ENCODE measurements at regions not wholly inside any gene's neighbourhood (a gene's known extent, or its start where the extent isn't known, plus 50 kb on each side); places are given as distances from the start of the nearest gene placed in this dataset.
A peak's percentile ranks its signal among the peaks of the same experiment; 100 is the strongest.
"Not testable (repeated sequence)": the region's sequence is repeated elsewhere in the genome, so short reads cannot be mapped to it uniquely, and the experiment has no call there.

DNA sequence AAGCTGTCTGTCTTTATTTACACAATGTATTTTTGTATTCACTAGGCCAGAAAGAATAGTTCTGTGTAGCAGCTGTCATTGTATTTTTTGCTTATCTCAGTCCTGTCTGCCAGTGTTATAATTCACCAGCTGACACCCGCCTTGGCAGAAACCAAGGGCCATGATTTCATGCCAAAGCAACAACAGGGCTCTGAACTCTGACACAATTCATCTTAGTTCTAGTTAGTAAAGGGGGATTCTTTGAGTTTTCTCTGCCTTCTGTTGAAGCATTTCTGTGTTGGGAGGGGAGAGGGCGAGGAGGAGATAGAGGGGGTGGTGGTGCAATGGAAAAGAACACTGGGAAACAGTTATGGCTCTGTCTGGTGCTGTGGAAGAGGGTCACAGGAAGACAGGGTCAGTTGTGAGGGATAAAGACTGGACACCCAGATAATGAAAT is 684.6 kb upstream of the MARCKS start:
- peak; percentile 44 for DNase-seq

DNA sequence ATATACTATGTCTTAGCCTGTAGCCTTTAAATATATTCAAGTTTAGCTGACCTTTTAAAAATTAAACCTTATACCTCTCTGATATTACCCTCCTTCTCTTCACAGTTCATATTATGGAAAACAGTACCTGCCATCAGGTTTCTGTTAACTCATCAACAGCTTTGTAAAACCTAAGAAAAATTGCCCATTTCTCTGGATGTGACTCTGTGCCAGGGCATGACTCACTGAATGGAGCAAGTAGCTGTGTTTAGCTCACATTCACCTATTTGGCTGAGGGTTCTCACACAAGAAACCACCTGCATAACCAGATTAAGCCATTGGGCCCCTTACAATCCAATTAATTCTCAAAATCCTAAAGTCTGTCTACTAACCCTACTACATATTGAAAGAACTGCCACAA is 678.8 kb upstream of the MARCKS start:
- DNase-seq: no peak

- DNase-seq: no peak
These were observed 676.0 kb upstream of the MARCKS start for GRCh38 chr6:113181164-113181563.

DNA sequence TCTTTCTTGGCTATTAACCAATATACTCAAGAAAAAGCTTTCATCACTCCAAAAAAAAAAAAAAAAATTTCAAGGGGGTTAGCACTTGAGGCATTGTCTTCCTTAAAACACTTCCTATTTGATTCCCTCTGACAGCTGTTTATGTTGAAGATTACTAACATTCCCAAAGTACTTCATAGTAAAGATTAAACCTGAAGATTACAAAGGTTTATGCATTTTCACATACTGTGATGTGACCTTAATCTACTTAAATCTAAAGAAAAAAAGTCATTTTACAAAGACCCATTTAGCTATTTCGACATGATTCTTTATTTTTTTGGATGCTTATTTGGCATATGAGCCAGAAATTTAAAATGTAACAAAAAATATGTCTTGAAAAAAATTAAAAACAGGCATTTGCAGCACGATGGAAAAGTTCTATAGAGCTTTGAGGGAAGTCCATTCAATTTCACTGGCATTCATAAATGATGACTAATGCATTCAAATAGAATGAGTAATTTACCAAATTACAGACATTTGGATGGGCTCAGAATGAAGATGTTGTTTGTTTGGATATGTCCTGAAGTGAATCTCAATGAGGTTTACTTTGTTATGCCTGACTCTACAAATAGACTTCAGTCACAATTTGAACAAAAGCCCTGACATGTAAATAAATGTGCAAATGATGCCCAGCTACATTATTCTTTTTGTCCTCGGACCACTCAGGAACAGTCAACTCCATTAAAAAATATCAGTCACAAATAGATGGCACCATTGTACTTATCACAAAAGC is 674.6 kb upstream of the MARCKS start:
- peak; percentile 40 for DNase-seq

DNA sequence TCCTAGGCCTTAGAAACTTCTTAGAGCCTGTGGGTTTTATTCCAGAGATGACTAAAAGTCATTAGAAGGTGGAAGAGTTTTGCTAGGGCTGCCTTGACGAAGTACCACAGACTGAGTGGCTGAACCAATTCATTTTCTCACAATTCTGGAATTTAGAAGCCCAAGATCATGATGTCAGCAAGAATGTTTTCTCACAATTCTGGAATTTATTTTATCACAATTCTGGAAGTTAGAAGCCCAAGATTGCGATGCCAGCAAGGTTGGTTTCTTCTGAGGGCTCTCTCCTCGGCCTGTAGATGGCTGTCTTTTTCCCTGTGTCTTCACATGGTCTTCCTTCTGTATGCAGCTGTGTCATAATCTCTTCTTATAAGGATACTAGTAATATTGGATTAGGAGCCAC is 672.9 kb upstream of the MARCKS start:
- no peak for DNase-seq

GRCh38 chr6:113184736-113185135 is 672.4 kb upstream of the MARCKS start:
- no peak for DNase-seq

GRCh38 chr6:113185299-113185698 is 671.8 kb upstream of the MARCKS start:
- DNase-seq: no peak

DNA sequence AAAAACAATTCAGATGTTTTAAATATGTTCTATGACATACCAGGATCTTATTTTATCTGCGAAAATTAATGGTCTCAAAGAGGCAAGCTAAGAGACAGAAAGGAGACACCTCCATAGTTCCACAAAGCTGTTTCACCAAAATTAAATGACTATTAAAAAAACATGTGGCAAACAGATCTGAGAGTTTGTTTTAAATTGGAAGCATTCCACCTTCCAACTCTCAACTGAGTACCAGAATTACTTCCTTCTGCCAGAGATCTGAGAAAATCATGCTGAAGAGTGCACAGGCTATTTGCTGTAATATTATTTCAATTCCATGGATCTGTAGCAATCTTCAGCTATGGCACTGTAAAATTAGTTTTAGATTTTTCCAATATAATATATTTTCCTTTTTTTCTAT is 669.5 kb upstream of the MARCKS start:
- DNase-seq: no peak

DNA sequence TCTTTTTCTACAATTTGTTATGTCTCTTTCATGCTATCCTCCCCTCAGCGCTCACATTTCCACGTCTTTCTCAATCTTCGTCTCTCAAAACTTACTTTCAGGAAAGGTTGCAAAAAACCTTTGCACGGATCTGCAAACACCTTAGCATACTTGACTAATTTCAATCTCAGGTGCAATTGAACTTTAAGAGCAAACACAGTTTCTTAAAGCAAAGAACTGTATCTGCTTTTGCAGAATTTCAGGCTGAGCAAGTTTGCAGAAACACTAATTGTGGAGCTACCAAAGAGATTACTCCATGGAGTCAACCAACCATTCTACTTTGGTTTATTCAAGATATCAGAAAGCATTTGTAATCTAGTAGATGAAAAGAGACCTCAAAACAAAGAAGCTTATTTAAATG is 668.2 kb upstream of the MARCKS start:
- DNase-seq: no peak

DNA sequence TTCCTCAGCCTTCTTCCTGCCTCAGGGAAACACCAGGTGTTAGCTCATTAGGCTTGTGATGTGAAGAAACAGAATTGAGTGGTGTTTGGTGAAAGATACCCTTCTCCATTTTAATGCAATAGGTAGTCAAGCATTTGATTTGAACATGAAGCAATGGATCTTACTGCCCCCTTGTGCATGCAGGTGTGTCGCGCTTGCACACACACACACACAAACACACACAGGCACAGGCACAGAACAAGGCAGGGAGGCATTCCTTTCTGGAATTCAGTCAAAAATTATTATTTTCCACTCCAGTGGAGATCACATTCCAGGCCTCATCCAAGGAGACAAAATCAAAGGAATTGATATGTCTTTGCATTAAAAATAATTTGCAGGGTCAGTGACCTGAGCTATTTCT is 667.0 kb upstream of the MARCKS start:
- DNase-seq: peak; percentile 83

GRCh38 chr6:113194090-113194489 is 663.1 kb upstream of the MARCKS start:
- no peak for DNase-seq

- no peak for DNase-seq
These were observed 654.1 kb upstream of the MARCKS start for GRCh38 chr6:113202852-113203714.

DNA sequence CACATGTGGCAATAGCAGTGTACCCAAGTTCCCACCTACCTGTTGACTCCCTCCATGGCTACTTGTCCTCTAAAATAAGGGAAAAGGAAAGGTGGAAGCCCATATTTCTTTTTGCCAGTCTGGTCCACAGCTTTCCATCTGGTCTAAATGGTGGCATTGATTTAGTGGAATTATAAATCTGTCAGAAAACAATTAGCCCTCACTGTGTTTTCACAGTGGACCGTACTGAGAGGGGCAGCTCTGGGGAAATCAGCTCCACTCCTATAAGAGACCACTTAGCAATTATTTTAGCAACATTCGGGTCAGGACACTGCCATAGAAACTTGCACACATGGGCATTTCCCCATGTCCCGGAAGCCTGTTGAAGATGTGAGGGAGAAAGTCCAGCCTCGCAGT is 653.4 kb upstream of the MARCKS start:
- DNase-seq: no peak

- DNase-seq: no peak
These were observed 651.6 kb upstream of the MARCKS start for GRCh38 chr6:113205553-113205952.

- no peak for DNase-seq
These were observed 648.4 kb upstream of the MARCKS start for GRCh38 chr6:113208726-113209125.

DNA sequence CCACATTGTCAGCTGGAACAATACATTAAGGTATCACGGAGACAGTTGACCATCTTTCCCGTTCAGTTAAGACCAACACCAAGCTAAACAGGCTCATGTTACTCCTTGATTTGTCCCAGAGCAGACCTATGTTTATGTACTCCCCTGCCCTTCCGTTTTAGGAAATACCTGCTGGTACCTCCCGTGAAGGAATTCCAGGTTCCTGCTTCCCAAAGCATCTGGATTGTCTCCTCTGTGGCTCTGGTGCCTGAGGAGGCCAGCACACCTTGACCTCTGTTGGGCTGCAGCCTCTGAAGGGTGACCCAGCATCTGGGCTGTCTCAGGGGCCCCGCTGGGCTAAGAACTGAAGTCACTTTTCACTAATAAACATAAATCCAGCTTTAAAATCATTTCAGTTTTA is 647.8 kb upstream of the MARCKS start:
- no peak for DNase-seq

- no peak for DNase-seq
These were observed 646.0 kb upstream of the MARCKS start for GRCh38 chr6:113211170-113211569.

- DNase-seq: no peak
These were observed 637.4 kb upstream of the MARCKS start for GRCh38 chr6:113219783-113220182.

DNA sequence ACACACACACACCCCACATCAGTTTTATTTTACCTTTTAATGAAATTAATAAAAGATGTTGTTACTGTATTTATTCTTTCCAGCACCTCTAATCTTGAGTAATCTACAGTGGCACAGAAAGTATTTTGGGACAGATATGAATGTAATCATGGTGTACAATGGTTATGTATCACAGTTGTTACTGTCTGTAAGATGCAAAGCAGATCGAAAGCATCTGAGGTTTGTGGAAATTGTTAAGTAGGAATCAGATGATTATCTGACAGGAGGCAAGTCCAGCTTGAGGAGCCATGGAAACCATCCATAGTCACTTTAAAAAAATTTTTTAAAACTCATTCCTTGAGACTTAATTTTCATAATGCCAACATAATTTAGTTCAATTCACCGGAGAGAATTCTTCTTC is 636.3 kb upstream of the MARCKS start:
- DNase-seq: no peak

GRCh38 chr6:113221850-113222249 is 635.3 kb upstream of the MARCKS start:
- DNase-seq: no peak

GRCh38 chr6:113246186-113246585 is 611.0 kb upstream of the MARCKS start:
- no peak for DNase-seq

DNA sequence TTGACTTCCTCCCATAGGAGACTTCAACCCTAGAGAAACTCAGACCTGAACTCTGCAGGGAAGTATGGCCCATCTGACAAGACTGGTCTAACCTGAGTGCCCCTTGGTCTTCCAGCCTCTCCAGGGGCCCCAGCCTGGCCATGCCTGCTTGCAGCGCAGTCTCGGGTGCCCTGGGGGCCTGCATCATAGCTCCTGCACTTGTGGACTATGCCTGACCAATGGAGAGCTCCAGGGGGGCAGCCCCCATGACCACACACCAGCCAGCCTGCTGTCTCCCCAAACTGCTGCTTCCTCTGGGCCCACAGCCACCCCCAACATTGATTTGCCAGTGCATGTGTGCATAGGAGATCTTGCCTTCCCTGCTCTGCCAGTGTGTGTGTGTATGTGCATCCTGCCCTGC is 608.6 kb upstream of the MARCKS start:
- no peak for DNase-seq

DNA sequence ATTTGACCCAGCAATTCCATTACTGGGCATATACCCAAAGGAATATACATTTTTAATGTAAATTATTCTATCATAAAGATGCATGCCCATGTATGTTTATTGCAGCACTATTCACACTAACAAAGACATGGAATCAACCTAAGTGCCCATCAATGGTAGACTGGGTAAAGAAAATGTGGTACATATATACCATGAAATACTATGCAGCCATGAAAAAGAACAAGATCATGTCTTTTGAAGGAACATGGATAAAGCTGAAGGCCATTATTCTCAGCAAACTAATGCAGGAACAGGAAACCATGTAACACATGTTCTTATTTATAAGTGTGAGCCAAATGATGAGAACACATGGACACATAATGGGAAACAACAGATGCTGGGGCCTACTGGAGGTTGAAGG is 603.0 kb upstream of the MARCKS start:
- not testable (repeated sequence) for DNase-seq

DNA sequence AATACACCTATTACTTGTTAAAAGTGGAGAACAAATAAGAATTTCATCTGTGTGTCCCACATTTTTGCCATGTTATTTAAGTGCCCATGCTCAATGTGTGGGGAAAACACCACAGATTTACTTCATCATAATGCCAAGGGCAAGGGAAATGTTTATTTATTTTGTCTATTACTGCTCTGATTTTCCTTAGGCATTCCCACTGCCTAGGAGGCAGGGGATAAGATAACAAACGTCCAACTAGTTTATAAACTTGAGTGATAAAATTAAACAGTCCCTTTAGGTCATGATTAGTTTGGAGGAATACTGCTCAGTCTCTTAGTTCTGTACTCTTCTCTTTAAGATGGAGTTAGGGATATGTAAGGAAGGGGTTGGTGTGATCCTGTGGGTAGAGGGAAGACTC is 598.4 kb upstream of the MARCKS start:
- no peak for DNase-seq

Measured in eye (tissue), 1 donor.